Endothelial cell of umbilical vein (primary cell): ENCODE measurements at regions not wholly inside any gene's neighbourhood (a gene's known extent, or its start where the extent isn't known, plus 50 kb on each side); places are given as distances from the start of the nearest gene placed in this dataset.

Source experiments
- BruUV-seq: library from RNA; stranded (reverse); fragments of 400-500 nt; replicated peaks from 2 replicates; lab custom pipeline; 2021; lab: Mats Ljungman, UMichigan
- CTCF ChIA-PET: fragments of 300-600, 350-600 bp; sonication (Branson Sonifier 250); formaldehyde crosslinking; loops from one replicate; lab custom pipeline; 2021; ENCODE audit warnings: antibody characterized with exemption, inconsistent platforms; lab: Charles Lee
- POLR2A ChIA-PET: fragments of 300-600, 350-600 bp; sonication (Branson Sonifier 250); formaldehyde crosslinking; loops from one replicate; lab custom pipeline; 2021; ENCODE audit warnings: antibody characterized with exemption, inconsistent platforms; lab: Charles Lee
- DNase-seq: peaks from one replicate; pipeline ENCODE4 v3.0.0-alpha.2; 2011; ENCODE audit warnings: low read depth, low spot score
- FAIRE-seq: peaks from 2 replicates; lab custom pipeline; 2011; peaks lifted over from hg19 to GRCh38; lab: Jason Lieb, UNC
- H2AFZ ChIP-seq: 2 replicates; pipeline ENCODE4 v1.6.0; 2012; ENCODE audit warnings: low read depth, low read length, control low read depth, inconsistent platforms
- H3K27ac ChIP-seq: 2 replicates; pipeline ENCODE4 v1.5.1; 2011; ENCODE audit warnings: low read depth, mild to moderate bottlenecking, control low read depth, low read length, moderate library complexity; ENCODE audit not compliant: insufficient read depth
- H3K27me3 ChIP-seq, 2 experiments: 2 replicates each; pipeline versions ENCODE4 v1.6.0 to v1.6.1; 2011; ENCODE audit warnings: low read length in 2 of 2, mixed read lengths in 1 of 2; ENCODE audit not compliant: control insufficient read depth in 2 of 2, insufficient read depth in 2 of 2
- H3K36me3 ChIP-seq, 2 experiments: 2 replicates in 1 of 2; 3 replicates in 1 of 2; pipeline ENCODE4 v1.5.1; 2011; ENCODE audit warnings: low read length in 2 of 2, mild to moderate bottlenecking in 1 of 2, moderate library complexity in 1 of 2; ENCODE audit not compliant: control insufficient read depth in 2 of 2, insufficient read depth in 2 of 2; ENCODE audit errors: extremely low read depth in 1 of 2
- H3K4me1 ChIP-seq: 3 replicates; pipeline ENCODE4 v1.5.1; 2011; ENCODE audit warnings: mild to moderate bottlenecking, low read length; ENCODE audit not compliant: control insufficient read depth, insufficient read depth; ENCODE audit errors: extremely low read depth
- H3K4me2 ChIP-seq: 2 replicates; pipeline ENCODE4 v1.6.1; 2011; ENCODE audit warnings: low read length, control low read depth, mixed read lengths; ENCODE audit not compliant: insufficient read depth
- H3K4me3 ChIP-seq, 3 experiments: fragments of 200-600 bp in 1 of 3; sonication (generic), shearing (Covaris generic) in 1 of 3; replicated peaks in 1 of 3; 2 replicates each; pipeline ENCODE4 v1.5.1; 2011 to 2016; ENCODE audit warnings: control low read depth in 3 of 3, low read length in 3 of 3, mild to moderate bottlenecking in 2 of 3, inconsistent platforms in 1 of 3, low read depth in 1 of 3, moderate library complexity in 1 of 3; ENCODE audit not compliant: insufficient read depth in 1 of 3
- H3K79me2 ChIP-seq: 2 replicates; pipeline ENCODE4 v1.6.0; 2012; ENCODE audit warnings: low read length, inconsistent platforms; ENCODE audit not compliant: control insufficient read depth, insufficient read depth
- H3K9ac ChIP-seq: replicated peaks from 2 replicates; pipeline ENCODE3; 2011; ENCODE audit warnings: low read length, control low read depth; ENCODE audit not compliant: insufficient read depth; ENCODE audit errors: extremely low read depth
- H3K9me1 ChIP-seq: replicated peaks from 3 replicates; pipeline ENCODE4 v1.6.0; 2011; ENCODE audit warnings: mild to moderate bottlenecking, low read length; ENCODE audit not compliant: control insufficient read depth, insufficient read depth; ENCODE audit errors: extremely low read depth
- H3K9me3 ChIP-seq: replicated peaks from 2 replicates; pipeline ENCODE4 v1.5.1; 2012; ENCODE audit warnings: low read length, inconsistent platforms; ENCODE audit not compliant: control insufficient read depth, insufficient read depth
- H4K20me1 ChIP-seq: replicated peaks from 2 replicates; pipeline ENCODE3; 2011; ENCODE audit warnings: mild to moderate bottlenecking, low read length; ENCODE audit not compliant: control insufficient read depth, insufficient read depth; ENCODE audit errors: extremely low read depth
- EZH2 ChIP-seq: IDR thresholded peaks from 2 replicates; pipeline ENCODE4 v1.6.1; 2012; ENCODE audit warnings: borderline replicate concordance, low read depth, mild to moderate bottlenecking, moderate library complexity, low read length, inconsistent platforms; ENCODE audit not compliant: severe bottlenecking
- FOS ChIP-seq: IDR thresholded peaks from 2 replicates; pipeline ENCODE4 v1.6.1; 2011; ENCODE audit warnings: mild to moderate bottlenecking, low read length, moderate library complexity, borderline replicate concordance; ENCODE audit not compliant: insufficient read depth
- GATA2 ChIP-seq: IDR thresholded peaks from 2 replicates; pipeline ENCODE4 v1.7.0; 2011; ENCODE audit warnings: low read depth, mild to moderate bottlenecking, moderate library complexity, mixed read lengths, low read length; ENCODE audit not compliant: insufficient read length, insufficient read depth
- JUN ChIP-seq: IDR thresholded peaks from 2 replicates; pipeline ENCODE4 v1.6.1; 2011; ENCODE audit warnings: borderline replicate concordance, low read depth; ENCODE audit not compliant: insufficient read length, insufficient read depth
- MYC ChIP-seq: IDR thresholded peaks from one replicate; pipeline ENCODE4 v1.6.1; 2011; ENCODE audit warnings: mild to moderate bottlenecking, low read depth, low read length
- POLR2A ChIP-seq: IDR thresholded peaks from 2 replicates; pipeline ENCODE4 v1.6.1; 2012; ENCODE audit warnings: low read depth, mild to moderate bottlenecking, control low read depth, low read length
- POLR2AphosphoS5 ChIP-seq: IDR thresholded peaks from 2 replicates; pipeline ENCODE4 v1.6.1; 2012; ENCODE audit warnings: low read depth, mild to moderate bottlenecking, control low read depth, low read length, moderate library complexity; ENCODE audit not compliant: insufficient read depth
- dilution Hi-C: fragments of 300-500 bp; cut with MboI; formaldehyde crosslinking; loops from one replicate; pipeline ENCODE4 v1.15.0; 2019; ENCODE audit warnings: low sequenced_read_pairs; ENCODE audit not compliant: extremely low pct_ligation_motif_present
- intact Hi-C: fragments of 100-400 bp; cut with micrococcal nuclease; formaldehyde crosslinking; loops from one replicate; pipeline ENCODE4 v1.10.0; 2022
- TF ChIP-seq, protein P1 (sequence below), 2 donors: IDR thresholded peaks; 1 replicate in 1 of 2; 2 replicates in 1 of 2; pipeline ENCODE4 v1.5.1; 2011; ENCODE audit warnings: low read length in 2 of 2, mild to moderate bottlenecking in 2 of 2, moderate library complexity in 2 of 2, control low read depth in 1 of 2, inconsistent platforms in 1 of 2, low read depth in 1 of 2; ENCODE audit not compliant: insufficient read depth in 1 of 2; ENCODE audit errors: extremely low read depth in 1 of 2
- TF ChIP-seq, protein P2 (sequence below): IDR thresholded peaks from 2 replicates; pipeline ENCODE4 v1.6.1; 2011; ENCODE audit not compliant: insufficient read depth, insufficient read length

DNA sequence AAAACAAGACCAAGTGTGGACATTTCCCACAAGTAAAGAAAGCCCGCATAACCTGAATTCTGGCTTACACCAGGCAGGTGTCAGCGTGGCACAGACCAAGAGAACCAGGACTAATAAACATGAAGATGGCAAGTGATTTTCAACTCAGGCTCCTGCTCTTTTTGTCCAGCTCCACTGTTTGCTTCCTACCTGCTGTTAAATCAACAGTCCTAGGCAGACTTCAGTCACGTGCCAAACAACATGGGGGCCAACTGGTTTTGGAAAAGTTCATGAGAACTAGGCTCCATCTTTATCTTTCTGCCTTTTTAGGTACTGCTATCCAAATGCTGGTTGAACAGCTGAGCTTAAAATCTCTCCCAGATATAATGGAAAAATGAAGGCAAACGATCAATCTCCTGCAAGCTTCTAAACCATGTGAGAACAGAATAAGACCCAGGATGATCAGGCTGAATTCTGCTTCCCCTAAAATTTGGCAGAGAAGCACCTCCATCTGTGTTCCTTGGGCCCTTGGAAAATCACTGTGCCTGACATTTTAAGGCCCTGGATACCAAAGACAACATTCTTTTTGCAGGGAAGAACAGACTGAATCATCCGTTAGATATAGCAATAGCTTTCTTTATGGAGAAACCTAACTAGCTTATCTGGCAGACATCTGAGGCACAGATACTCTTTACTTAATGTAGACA is 215.6 kb upstream of the USP15 start:
- no TSS peak for BruUV-seq
- dilution Hi-C loops (no loop called here), intact Hi-C loops (no loop called here)
- TF ChIP-seq POLR2AphosphoS5 = no peak
- TF ChIP-seq GATA2 = no peak
- no peak for TF ChIP-seq FOS
- no peak for TF ChIP-seq MYC
- TF ChIP-seq, protein P1, sequence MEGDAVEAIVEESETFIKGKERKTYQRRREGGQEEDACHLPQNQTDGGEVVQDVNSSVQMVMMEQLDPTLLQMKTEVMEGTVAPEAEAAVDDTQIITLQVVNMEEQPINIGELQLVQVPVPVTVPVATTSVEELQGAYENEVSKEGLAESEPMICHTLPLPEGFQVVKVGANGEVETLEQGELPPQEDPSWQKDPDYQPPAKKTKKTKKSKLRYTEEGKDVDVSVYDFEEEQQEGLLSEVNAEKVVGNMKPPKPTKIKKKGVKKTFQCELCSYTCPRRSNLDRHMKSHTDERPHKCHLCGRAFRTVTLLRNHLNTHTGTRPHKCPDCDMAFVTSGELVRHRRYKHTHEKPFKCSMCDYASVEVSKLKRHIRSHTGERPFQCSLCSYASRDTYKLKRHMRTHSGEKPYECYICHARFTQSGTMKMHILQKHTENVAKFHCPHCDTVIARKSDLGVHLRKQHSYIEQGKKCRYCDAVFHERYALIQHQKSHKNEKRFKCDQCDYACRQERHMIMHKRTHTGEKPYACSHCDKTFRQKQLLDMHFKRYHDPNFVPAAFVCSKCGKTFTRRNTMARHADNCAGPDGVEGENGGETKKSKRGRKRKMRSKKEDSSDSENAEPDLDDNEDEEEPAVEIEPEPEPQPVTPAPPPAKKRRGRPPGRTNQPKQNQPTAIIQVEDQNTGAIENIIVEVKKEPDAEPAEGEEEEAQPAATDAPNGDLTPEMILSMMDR (IDR thresholded peaks at IDR 0.05; ENCODE audit: extremely low read depth in 1 of 2, insufficient read depth in 1 of 2, low read depth in 1 of 2, low read length in 2 of 2) = no peak
- no peak for TF ChIP-seq EZH2
- TF ChIP-seq JUN = no peak
- no peak for TF ChIP-seq POLR2A
- TF ChIP-seq, protein P2, sequence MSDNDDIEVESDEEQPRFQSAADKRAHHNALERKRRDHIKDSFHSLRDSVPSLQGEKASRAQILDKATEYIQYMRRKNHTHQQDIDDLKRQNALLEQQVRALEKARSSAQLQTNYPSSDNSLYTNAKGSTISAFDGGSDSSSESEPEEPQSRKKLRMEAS = no peak
- Histone ChIP-seq H3K4me1 (no peaks in the 10 kb centered on the region), H3K9me3 (no peaks in the 10 kb centered on the region), H4K20me1 (no peaks in the 10 kb centered on the region), H2AFZ (no peak overlapping the region), H3K27me3 (no peaks in the 10 kb centered on the region), H3K79me2 (no peaks in the 10 kb centered on the region), H3K9me1 (no peaks in the 10 kb centered on the region), H3K36me3 (no peaks in the 10 kb centered on the region), H3K27ac (no peak overlapping the region), H3K9ac (no peak overlapping the region), H3K4me3 (no peak overlapping the region), H3K4me2 (no peak overlapping the region)
- FAIRE-seq (no peak), DNase-seq (no peak)
- ChIA-PET CTCF (no interaction called here), POLR2A (no interaction called here)
